ENCODE measurements at regions not wholly inside any gene's neighbourhood (a gene's known extent, or its start where the extent isn't known, plus 50 kb on each side); places are given as distances from the start of the nearest gene placed in this dataset.

DNA sequence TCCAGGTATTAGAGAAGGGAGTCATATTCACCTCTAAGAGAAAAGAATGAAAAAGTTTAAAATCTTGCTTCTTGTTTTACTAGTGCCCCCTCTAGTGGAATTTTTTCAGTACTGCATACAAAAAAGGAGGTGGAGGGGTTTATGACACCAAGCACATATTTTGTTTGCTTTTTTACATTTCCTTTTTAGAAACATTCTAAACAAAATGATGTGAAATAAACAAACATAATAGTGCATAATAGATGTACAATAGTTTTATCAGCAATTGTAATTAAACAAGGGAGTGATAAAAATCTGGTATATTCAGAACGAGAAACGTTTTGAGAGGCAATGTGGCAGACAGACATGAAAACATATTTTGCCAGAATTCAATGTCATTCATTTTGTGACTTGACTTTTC, 111.0 kb upstream of the TFAP2D start:
- H3K27ac ChIP-seq (ENCODE audit: low read depth, low read length): no peak overlapping the region
- ChIA-PET CTCF (interaction anchor here (0.6 to 4.2 kb wide), 7 partner anchors 11 to 474 kb away, joined by 3 to 36 read pairs (median 3); no protein-coding TSS in a partner anchor), POLR2A (no interaction called here)
- H3K27me3 ChIP-seq (ENCODE audit: control insufficient read depth, insufficient read depth, low read length): no peaks in the 10 kb centered on the region
- H3K4me3 ChIP-seq (ENCODE audit: low read depth, low read length): no peak overlapping the region
- TF ChIP-seq, protein P1, sequence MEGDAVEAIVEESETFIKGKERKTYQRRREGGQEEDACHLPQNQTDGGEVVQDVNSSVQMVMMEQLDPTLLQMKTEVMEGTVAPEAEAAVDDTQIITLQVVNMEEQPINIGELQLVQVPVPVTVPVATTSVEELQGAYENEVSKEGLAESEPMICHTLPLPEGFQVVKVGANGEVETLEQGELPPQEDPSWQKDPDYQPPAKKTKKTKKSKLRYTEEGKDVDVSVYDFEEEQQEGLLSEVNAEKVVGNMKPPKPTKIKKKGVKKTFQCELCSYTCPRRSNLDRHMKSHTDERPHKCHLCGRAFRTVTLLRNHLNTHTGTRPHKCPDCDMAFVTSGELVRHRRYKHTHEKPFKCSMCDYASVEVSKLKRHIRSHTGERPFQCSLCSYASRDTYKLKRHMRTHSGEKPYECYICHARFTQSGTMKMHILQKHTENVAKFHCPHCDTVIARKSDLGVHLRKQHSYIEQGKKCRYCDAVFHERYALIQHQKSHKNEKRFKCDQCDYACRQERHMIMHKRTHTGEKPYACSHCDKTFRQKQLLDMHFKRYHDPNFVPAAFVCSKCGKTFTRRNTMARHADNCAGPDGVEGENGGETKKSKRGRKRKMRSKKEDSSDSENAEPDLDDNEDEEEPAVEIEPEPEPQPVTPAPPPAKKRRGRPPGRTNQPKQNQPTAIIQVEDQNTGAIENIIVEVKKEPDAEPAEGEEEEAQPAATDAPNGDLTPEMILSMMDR (IDR thresholded peaks at IDR 0.05; ENCODE audit: low read depth, low read length): peak; percentile 77
- no peaks in the 10 kb centered on the region for H3K9me3 ChIP-seq (ENCODE audit: control insufficient read depth, insufficient read depth, low read length)
- DNase-seq (ENCODE audit: low read depth, low spot score): no peak

DNA sequence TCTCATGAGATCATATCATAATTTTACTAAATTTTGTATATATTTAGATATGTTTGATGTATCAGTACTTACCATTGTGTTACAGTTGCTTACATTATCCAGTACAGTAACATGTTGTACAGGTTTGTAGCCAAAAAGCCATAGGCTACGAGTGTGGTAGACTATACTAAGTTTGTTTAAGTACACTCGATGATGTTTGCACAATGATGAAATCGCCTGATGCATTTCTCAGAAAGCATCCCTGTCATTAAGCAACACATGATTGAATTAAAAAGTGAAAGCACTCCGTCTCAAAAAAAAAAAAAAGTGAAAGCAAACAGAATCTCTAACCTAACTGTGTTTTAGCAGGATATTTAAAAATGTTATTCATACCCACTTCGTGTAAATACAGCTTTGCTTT, 104.9 kb upstream of the TFAP2D start:
- Histone ChIP-seq H3K27ac (ENCODE audit: low read depth, low read length) (no peak overlapping the region), H3K4me3 (ENCODE audit: low read depth, low read length) (no peak overlapping the region), H3K27me3 (ENCODE audit: control insufficient read depth, insufficient read depth, low read length) (no peaks in the 10 kb centered on the region), H3K9me3 (ENCODE audit: control insufficient read depth, insufficient read depth, low read length) (no peaks in the 10 kb centered on the region)
- no peak for DNase-seq (ENCODE audit: low read depth, low spot score)
- TF ChIP-seq, protein P1 (IDR thresholded peaks at IDR 0.05; ENCODE audit: low read depth, low read length): no peak
- POLR2A ChIA-PET: no interaction called here
- CTCF ChIA-PET: interaction anchor here (0.7 to 0.9 kb wide), 2 partner anchors 480 to 1782 kb away, joined by 3 to 4 read pairs; no protein-coding TSS in a partner anchor

DNA sequence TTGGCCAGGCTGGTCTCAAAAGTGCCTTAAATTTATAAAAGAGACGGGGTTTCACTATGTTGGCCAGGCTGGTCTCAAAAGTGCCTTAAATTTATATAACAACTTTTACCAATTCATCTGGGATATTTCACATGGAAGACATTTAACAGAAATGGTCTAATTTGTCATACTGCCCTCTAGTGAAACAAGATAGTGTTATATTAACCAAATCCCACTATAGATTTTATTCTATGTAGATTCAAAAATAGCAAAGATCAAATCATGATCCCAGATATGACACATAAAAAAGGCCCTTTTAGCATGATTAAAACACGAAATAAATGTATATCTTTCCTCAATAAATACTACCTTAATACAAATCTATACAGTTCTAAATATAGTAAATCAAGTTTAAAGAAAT, 102.8 kb upstream of the TFAP2D start:
- TF ChIP-seq, protein P1 (IDR thresholded peaks at IDR 0.05; ENCODE audit: low read depth, low read length): no peak
- Histone ChIP-seq H3K4me3 (ENCODE audit: low read depth, low read length) (no peak overlapping the region), H3K27ac (ENCODE audit: low read depth, low read length) (no peak overlapping the region), H3K27me3 (ENCODE audit: control insufficient read depth, insufficient read depth, low read length) (no peaks in the 10 kb centered on the region), H3K9me3 (ENCODE audit: control insufficient read depth, insufficient read depth, low read length) (no peaks in the 10 kb centered on the region)
- POLR2A ChIA-PET: no interaction called here
- CTCF ChIA-PET: interaction anchor here (0.7 kb wide), 2 partner anchors 14 to 85 kb away, joined by 3 to 4 read pairs; no protein-coding TSS in a partner anchor
- no peak for DNase-seq (ENCODE audit: low read depth, low spot score)

DNA sequence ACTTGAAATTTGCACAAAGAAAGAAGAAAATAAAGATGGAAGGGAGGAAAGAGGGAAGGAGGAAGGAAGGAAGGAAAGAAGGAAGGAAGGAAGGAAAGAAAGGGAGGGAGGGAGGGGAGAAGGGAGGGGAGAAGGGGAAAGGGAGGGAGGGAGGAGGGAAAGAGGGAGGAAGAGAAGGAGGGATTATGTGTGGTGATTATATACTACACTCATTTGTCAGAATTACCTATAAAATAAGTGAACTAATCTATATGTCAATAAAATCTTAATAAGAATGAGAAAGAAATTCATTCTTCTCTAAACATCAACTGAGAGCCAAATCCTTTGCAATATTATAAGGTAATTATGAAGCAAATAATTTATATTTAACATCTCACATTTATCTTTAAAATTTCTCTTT, 77.9 kb upstream of the TFAP2D start:
- Histone ChIP-seq H3K9me3 (ENCODE audit: control insufficient read depth, insufficient read depth, low read length) (no peaks in the 10 kb centered on the region), H3K4me3 (ENCODE audit: low read depth, low read length) (no peak overlapping the region), H3K27me3 (ENCODE audit: control insufficient read depth, insufficient read depth, low read length) (no peaks in the 10 kb centered on the region), H3K27ac (ENCODE audit: low read depth, low read length) (no peak overlapping the region)
- ChIA-PET CTCF (no interaction called here), POLR2A (no interaction called here)
- TF ChIP-seq, protein P1 (IDR thresholded peaks at IDR 0.05; ENCODE audit: low read depth, low read length): no peak
- no peak for DNase-seq (ENCODE audit: low read depth, low spot score)

DNA sequence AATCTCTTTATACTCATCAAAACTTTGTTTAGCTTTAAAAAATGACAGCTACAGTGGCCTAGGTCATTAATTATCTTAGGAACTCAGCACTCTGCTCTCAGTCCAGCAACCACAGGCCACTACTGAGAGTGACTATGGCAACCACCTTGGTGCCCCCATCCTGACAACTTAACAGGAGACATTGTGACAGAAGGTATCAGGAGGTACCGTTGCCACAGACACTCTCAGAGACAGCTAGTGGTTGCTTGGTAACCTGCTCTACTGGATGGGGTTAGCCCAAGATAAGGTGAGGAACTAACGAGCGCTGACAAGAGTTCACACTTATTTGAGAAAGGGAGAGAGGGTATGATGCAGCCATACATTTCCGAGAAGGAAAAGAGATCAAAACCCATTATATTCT, 76.1 kb upstream of the TFAP2D start:
- TF ChIP-seq, protein P1 (IDR thresholded peaks at IDR 0.05; ENCODE audit: low read depth, low read length): no peak
- POLR2A ChIA-PET: no interaction called here
- H3K27me3 ChIP-seq (ENCODE audit: control insufficient read depth, insufficient read depth, low read length): no peaks in the 10 kb centered on the region
- DNase-seq (ENCODE audit: low read depth, low spot score): no peak
- no peak overlapping the region for H3K27ac ChIP-seq (ENCODE audit: low read depth, low read length)
- CTCF ChIA-PET: no interaction called here
- H3K9me3 ChIP-seq (ENCODE audit: control insufficient read depth, insufficient read depth, low read length): no peaks in the 10 kb centered on the region
- no peak overlapping the region for H3K4me3 ChIP-seq (ENCODE audit: low read depth, low read length)

Data from AG04450 (cell line).